Astrocyte of the cerebellum (primary cell): ENCODE measurements at regions not wholly inside any gene's neighbourhood (a gene's known extent, or its start where the extent isn't known, plus 50 kb on each side); places are given as distances from the start of the nearest gene placed in this dataset.

Source experiments
- DNase-seq: peaks from one replicate; pipeline ENCODE4 v3.0.0-alpha.2; 2011; ENCODE audit warnings: low read depth
- H3K4me3 ChIP-seq: 2 replicates; pipeline ENCODE4 v1.5.1; 2011; ENCODE audit warnings: mild to moderate bottlenecking, low read depth, low read length, moderate library complexity
- in situ Hi-C: cut with HindIII; loops from 2 replicates; pipeline ENCODE4 v1.10.0; 2017; ENCODE audit warnings: low sequenced_read_pairs
- TF ChIP-seq, protein P1 (sequence below): IDR thresholded peaks from 2 replicates; pipeline ENCODE4 v1.5.1; 2012; ENCODE audit warnings: low read length, low read depth, moderate library complexity, mild to moderate bottlenecking; ENCODE audit errors: missing control alignments

- in situ Hi-C loops: loop anchor here (25.0 kb wide), 1 partner anchor 106 kb away; no protein-coding TSS in a partner anchor
- no peak for DNase-seq
- H3K4me3 ChIP-seq: no peak overlapping the region
- TF ChIP-seq, protein P1, sequence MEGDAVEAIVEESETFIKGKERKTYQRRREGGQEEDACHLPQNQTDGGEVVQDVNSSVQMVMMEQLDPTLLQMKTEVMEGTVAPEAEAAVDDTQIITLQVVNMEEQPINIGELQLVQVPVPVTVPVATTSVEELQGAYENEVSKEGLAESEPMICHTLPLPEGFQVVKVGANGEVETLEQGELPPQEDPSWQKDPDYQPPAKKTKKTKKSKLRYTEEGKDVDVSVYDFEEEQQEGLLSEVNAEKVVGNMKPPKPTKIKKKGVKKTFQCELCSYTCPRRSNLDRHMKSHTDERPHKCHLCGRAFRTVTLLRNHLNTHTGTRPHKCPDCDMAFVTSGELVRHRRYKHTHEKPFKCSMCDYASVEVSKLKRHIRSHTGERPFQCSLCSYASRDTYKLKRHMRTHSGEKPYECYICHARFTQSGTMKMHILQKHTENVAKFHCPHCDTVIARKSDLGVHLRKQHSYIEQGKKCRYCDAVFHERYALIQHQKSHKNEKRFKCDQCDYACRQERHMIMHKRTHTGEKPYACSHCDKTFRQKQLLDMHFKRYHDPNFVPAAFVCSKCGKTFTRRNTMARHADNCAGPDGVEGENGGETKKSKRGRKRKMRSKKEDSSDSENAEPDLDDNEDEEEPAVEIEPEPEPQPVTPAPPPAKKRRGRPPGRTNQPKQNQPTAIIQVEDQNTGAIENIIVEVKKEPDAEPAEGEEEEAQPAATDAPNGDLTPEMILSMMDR: no peak
Observed at GRCh38 chr6:19331089-19331488, 506.1 kb upstream of the ID4 start.

- DNase-seq: no peak
- in situ Hi-C loops: loop anchor here (25.0 kb wide), 1 partner anchor 104 kb away; no protein-coding TSS in a partner anchor
- H3K4me3 ChIP-seq: no peak overlapping the region
- TF ChIP-seq, protein P1: no peak
Observed at GRCh38 chr6:19332806-19333460, 504.2 kb upstream of the ID4 start.

DNA sequence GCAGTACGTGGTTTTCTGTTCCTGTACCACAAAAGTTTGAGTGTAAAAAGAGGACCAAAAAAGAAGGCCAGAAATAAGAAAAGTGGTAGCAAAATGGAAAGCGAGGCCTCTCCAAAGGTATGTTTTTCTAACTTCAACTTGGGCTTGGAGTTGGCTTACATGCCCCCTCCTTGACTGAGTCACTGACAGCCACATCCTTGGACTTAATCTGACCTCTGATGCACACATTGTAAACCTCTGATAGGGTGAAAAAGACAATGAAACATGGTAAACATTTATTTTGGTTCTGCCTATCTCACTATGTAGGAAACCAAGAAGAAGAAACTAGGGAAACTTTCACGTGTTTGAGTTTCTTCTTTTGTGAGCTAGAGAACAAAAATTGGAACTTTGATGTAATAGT is 503.2 kb upstream of the ID4 start:
- H3K4me3 ChIP-seq: no peak overlapping the region
- TF ChIP-seq, protein P1: no peak
- no peak for DNase-seq
- in situ Hi-C loops: loop anchor here (25.0 kb wide), 1 partner anchor 103 kb away; no protein-coding TSS in a partner anchor

DNA sequence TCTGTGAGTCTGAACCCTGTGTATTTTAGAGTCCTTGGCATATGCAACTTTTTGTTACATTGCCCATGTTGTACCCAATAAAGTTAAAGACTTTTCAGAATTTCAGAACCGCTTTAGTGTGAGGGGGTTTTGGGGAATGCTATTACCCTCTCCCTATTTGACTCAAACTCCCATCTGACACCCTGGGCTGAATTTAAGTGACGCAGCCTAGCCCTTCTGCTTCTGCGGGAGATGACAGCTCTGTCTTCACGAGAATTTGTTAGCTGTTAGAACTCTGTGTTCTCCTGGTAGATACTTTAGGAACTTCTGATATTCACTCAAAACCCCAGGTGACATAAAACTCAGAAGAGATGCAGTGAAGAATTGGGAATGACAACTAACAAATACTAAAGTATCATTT is 500.6 kb upstream of the ID4 start:
- TF ChIP-seq, protein P1: no peak
- DNase-seq: no peak
- in situ Hi-C loops: loop anchor here (5.0 to 25.0 kb wide), 2 partner anchors 36 to 101 kb away; no protein-coding TSS in a partner anchor
- no peak overlapping the region for H3K4me3 ChIP-seq

DNA sequence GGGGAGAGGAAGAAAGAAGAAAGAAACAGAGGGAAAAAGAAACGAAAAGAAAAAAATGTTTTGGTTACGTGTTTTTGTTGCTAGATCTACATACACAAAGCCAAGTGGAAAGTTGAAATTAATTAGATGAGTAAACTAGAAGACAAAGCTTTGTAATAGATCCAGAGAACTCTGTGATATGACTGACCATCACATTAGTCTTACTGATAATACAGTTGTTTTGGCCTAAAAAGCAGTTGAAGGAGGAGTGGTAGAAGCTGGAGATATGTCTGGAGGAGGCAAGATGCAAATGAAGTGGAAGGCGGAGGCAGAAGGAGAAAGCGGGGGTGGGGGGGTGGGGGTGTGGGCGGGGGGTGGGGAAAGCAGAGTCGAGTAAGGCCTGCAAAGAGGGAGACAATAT is 500.1 kb upstream of the ID4 start:
- H3K4me3 ChIP-seq: no peak overlapping the region
- in situ Hi-C loops: loop anchor here (5.0 to 25.0 kb wide), 2 partner anchors 35 to 100 kb away; no protein-coding TSS in a partner anchor
- TF ChIP-seq, protein P1: no peak
- DNase-seq: no peak

GRCh38 chr6:19342616-19343015 is 494.6 kb upstream of the ID4 start:
- in situ Hi-C loops: loop anchor here (25.0 kb wide), 1 partner anchor 95 kb away; no protein-coding TSS in a partner anchor
- no peak overlapping the region for H3K4me3 ChIP-seq
- TF ChIP-seq, protein P1: no peak
- DNase-seq: no peak
